HCT116 (cell line): ENCODE measurements at regions not wholly inside any gene's neighbourhood (a gene's known extent, or its start where the extent isn't known, plus 50 kb on each side); places are given as distances from the start of the nearest gene placed in this dataset.
A peak's percentile ranks its signal among the peaks of the same experiment; 100 is the strongest.

Source experiments
- ATAC-seq: fragments of 200-7000 bp; cut with Tn5 transposase; 2 replicates; pipeline ENCODE4 v1.9.1; 2020; ENCODE audit warnings: mild to moderate bottlenecking, moderate library complexity
- BruUV-seq: library from RNA; stranded (reverse); fragments of 400-500 nt; replicated peaks from 2 replicates; lab custom pipeline; 2021; lab: Mats Ljungman, UMichigan
- CTCF ChIA-PET: fragments of 300-600 bp; sonication (Branson Sonifier 250); formaldehyde crosslinking; loops from one replicate; lab custom pipeline; 2021; ENCODE audit warnings: antibody characterized with exemption; lab: Charles Lee
- POLR2A ChIA-PET: fragments of 300-600, 350-600 bp; sonication (Branson Sonifier 250); formaldehyde crosslinking; loops from one replicate; lab custom pipeline; 2021; ENCODE audit warnings: antibody characterized with exemption; lab: Charles Lee
- RAD21 ChIA-PET, 2 experiments: fragments of 300-600 bp; sonication (Branson Sonifier 250); formaldehyde crosslinking; loops; one replicate each; lab custom pipeline; 2023; ENCODE audit warnings: low total read pairs in 2 of 2; ENCODE audit not compliant: uncharacterized antibody in 2 of 2, unreplicated experiment in 2 of 2, low non-redundant PET in 1 of 2; lab: Charles Lee
- DNase-seq: peaks from one replicate; pipeline ENCODE4 v3.0.0-alpha.2; 2010; ENCODE audit warnings: low read depth, low spot score
- H2AFZ ChIP-seq: fragments of 200-600 bp; shearing (Covaris generic), sonication (generic); 2 replicates; pipeline ENCODE4 v1.6.1; 2017; ENCODE audit warnings: low read depth, mixed run types, mixed read lengths, antibody characterized with exemption, low read length; ENCODE audit not compliant: poor library complexity, severe bottlenecking
- H3K27ac ChIP-seq: 2 replicates; pipeline ENCODE4 v1.5.1; 2012; ENCODE audit warnings: low read depth, low read length
- H3K27me3 ChIP-seq: fragments of 200-600 bp; sonication (generic); 2 replicates; pipeline ENCODE4 v1.6.1; 2016; ENCODE audit warnings: mixed run types, low read length, mixed read lengths; ENCODE audit not compliant: insufficient read depth
- H3K36me3 ChIP-seq, 2 experiments: fragments of 200-500 bp in 1 of 2; fragments of 200-600 bp in 1 of 2; sonication (Bioruptor generic) in 1 of 2; sonication (generic) in 1 of 2; 2 replicates each; pipeline versions ENCODE4 v1.5.1 to v1.6.1; 2014 to 2016; ENCODE audit warnings: low read length in 2 of 2, inconsistent platforms in 1 of 2, mixed read lengths in 1 of 2, mixed run types in 1 of 2; ENCODE audit not compliant: insufficient read depth in 2 of 2, control insufficient read depth in 1 of 2
- H3K4me1 ChIP-seq, 2 experiments: fragments of 200-600 bp in 1 of 2; sonication (generic) in 1 of 2; 2 replicates each; pipeline versions ENCODE4 v1.5.1 to v1.6.1; 2012 to 2017; ENCODE audit warnings: low read length in 2 of 2, inconsistent platforms in 1 of 2, mild to moderate bottlenecking in 1 of 2, mixed read lengths in 1 of 2, mixed run types in 1 of 2, moderate library complexity in 1 of 2; ENCODE audit not compliant: insufficient read depth in 2 of 2, control insufficient read depth in 1 of 2
- H3K4me2 ChIP-seq: fragments of 200-600 bp; sonication (generic); 2 replicates; pipeline ENCODE4 v1.6.1; 2017; ENCODE audit warnings: mixed run types, low read length, mixed read lengths
- H3K4me3 ChIP-seq, 2 experiments: fragments of 200-600 bp in 1 of 2; sonication (generic) in 1 of 2; replicated peaks in 1 of 2; 2 replicates each; pipeline ENCODE4 v1.5.1; 2011 to 2016; ENCODE audit warnings: low read length in 2 of 2, control low read depth in 1 of 2, low read depth in 1 of 2, mild to moderate bottlenecking in 1 of 2, mixed read lengths in 1 of 2, mixed run types in 1 of 2
- H3K79me2 ChIP-seq: fragments of 200-600 bp; sonication (generic); 2 replicates; pipeline ENCODE4 v1.6.1; 2017; ENCODE audit warnings: mild to moderate bottlenecking, mixed run types, low read length, moderate library complexity, mixed read lengths; ENCODE audit not compliant: insufficient read depth
- H3K9ac ChIP-seq: fragments of 200-600 bp; sonication (generic); 2 replicates; pipeline ENCODE4 v1.6.1; 2016; ENCODE audit warnings: low read length, mixed read lengths
- H3K9me2 ChIP-seq: fragments of 200-600 bp; sonication (generic), shearing (Covaris generic); 2 replicates; pipeline ENCODE4 v1.6.1; 2017; ENCODE audit warnings: mixed run types, mild to moderate bottlenecking, moderate library complexity; ENCODE audit not compliant: insufficient read depth
- H3K9me3 ChIP-seq, 2 experiments: fragments of 200-500 bp in 1 of 2; fragments of 200-600 bp in 1 of 2; sonication (Bioruptor generic) in 1 of 2; sonication (generic) in 1 of 2; 2 replicates each; pipeline ENCODE4 v1.6.1; 2014 to 2017; ENCODE audit warnings: low read length in 2 of 2, mixed read lengths in 2 of 2, inconsistent platforms in 1 of 2, low read depth in 1 of 2, mild to moderate bottlenecking in 1 of 2, mixed run types in 1 of 2, moderate library complexity in 1 of 2; ENCODE audit not compliant: control insufficient read depth in 1 of 2, insufficient read depth in 1 of 2
- H4K20me1 ChIP-seq: fragments of 200-600 bp; sonication (generic), shearing (Covaris generic); 2 replicates; pipeline ENCODE4 v1.6.1; 2017; ENCODE audit warnings: mixed run types, mild to moderate bottlenecking, moderate library complexity; ENCODE audit not compliant: insufficient read depth
- CBX3 ChIP-seq: IDR thresholded peaks from 2 replicates; pipeline ENCODE4 v1.6.1; 2012; ENCODE audit warnings: low read depth
- CEBPB ChIP-seq: IDR thresholded peaks from 2 replicates; pipeline ENCODE4 v1.6.1; 2012; ENCODE audit warnings: low read depth
- ELF1 ChIP-seq: IDR thresholded peaks from 2 replicates; pipeline ENCODE4 v1.6.1; 2012; ENCODE audit warnings: low read depth, borderline replicate concordance
- POLR2A ChIP-seq: IDR thresholded peaks from 2 replicates; pipeline ENCODE4 v1.7.0; 2011; ENCODE audit warnings: borderline replicate concordance; ENCODE audit not compliant: insufficient read depth, insufficient read length; ENCODE audit errors: extremely low read depth
- SIN3A ChIP-seq: IDR thresholded peaks from 2 replicates; pipeline ENCODE4 v1.6.1; 2012; ENCODE audit warnings: low read depth
- YY1 ChIP-seq: IDR thresholded peaks from 2 replicates; pipeline ENCODE4 v1.6.1; 2011; ENCODE audit warnings: low read length, low read depth, moderate library complexity, mild to moderate bottlenecking; ENCODE audit not compliant: insufficient replicate concordance; ENCODE audit errors: extremely low read depth
- intact Hi-C: fragments of 100-400 bp; cut with micrococcal nuclease; formaldehyde crosslinking; loops from 2 replicates; pipeline ENCODE4 v1.10.0; 2022

DNA sequence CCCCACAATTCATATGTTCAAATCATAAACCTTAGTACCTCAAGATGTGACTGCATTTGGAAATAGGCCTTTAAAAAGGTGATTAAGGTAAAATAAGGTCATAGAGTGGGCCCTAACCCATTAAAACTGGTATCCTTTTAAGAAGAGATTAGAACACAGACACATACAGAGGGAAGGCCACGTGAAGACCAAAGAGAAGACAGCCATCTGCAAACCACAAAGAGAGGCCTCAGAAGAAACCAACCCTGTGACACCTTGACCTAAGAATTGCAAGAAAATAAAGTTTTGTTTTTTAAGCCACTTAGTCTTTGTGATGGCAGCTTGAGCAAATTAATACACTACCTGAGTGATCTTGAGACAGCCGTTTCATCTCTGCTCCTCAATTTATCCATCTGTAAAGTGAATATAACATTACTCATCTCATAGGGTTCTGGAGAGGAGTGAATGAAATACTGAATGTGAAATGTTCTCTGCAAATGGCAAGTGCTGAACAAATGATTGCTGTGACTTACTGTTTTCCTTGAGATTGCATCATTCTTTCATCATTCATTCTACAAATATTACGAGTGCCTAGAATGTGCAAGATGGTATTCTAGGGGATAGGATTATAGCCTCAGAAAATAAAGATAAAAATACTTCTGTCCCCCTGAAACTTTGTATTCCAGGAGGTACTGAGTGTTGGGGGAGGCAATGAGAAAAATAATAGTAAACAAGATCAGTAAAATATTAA is 222.0 kb upstream of the CDH13 start:
- CTCF ChIA-PET: no interaction called here
- ATAC-seq: no peak
- H3K36me3 ChIP-seq: no peaks in the 10 kb centered on the region
- TF ChIP-seq CEBPB (peak; percentile 49; the same call in 1 of the 2 replicates), YY1 (no peak)
- TF ChIP-seq, all 23 proteins: peak for 1
- peaks cover 14% of the 10 kb centered on the region; the same call in 1 of the 2 replicates for H3K27me3 ChIP-seq
- no peak overlapping the region for H3K4me3 ChIP-seq
- POLR2A ChIA-PET: no interaction called here
- no peaks in the 10 kb centered on the region for H3K9me2 ChIP-seq
- RAD21 ChIA-PET: no interaction called here
- no peak overlapping the region for H3K9ac ChIP-seq
- H3K79me2 ChIP-seq: no peaks in the 10 kb centered on the region
- no peak for DNase-seq
- no TSS peak for BruUV-seq
- no peaks in the 10 kb centered on the region for H3K4me1 ChIP-seq
- no peak overlapping the region for H3K27ac ChIP-seq
- no peak overlapping the region for H3K4me2 ChIP-seq
- H4K20me1 ChIP-seq: no peaks in the 10 kb centered on the region
- no peak overlapping the region for H2AFZ ChIP-seq
- no peaks in the 10 kb centered on the region for H3K9me3 ChIP-seq
- intact Hi-C loops: no loop called here

DNA sequence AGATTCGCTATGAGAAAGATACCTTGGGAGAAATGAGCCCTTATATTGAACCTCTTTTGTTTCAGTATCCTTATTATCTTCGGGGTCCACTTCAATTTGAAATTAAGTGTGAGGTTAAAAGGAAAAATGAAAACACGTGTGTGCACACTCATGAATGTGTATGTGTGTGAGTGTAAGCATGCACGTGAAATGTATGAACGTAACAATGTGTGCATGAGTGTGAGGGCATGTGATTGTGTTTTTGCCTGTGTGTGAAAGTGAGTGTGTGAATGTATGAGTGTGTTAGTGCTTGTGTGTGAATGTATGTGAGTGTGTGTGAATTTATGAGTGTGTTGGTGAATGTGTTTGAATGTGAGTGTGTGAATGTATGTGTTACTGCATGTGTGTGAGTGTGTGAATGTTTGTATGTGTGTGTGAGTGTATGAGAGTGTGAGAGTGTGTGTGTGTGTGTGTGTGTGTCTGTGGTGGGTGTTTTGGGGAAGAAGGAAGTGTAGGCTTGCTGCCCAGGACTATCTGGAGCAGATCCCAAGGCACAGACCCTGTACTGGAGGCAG is 224.0 kb upstream of the CDH13 start:
- H3K27ac ChIP-seq: no peak overlapping the region
- no peaks in the 10 kb centered on the region for H3K9me2 ChIP-seq
- H3K27me3 ChIP-seq: peaks cover 3% of the 10 kb centered on the region; the same call in 1 of the 2 replicates
- no peaks in the 10 kb centered on the region for H4K20me1 ChIP-seq
- no peak overlapping the region for H3K4me3 ChIP-seq
- intact Hi-C loops: no loop called here
- DNase-seq (no peak), ATAC-seq (no peak; the same call in 1 of the 2 replicates)
- H3K36me3 ChIP-seq: no peaks in the 10 kb centered on the region
- TF ChIP-seq ELF1: no peak
- no peak for TF ChIP-seq YY1
- TF ChIP-seq POLR2A: no peak
- no peak for TF ChIP-seq CBX3
- no peak for TF ChIP-seq SIN3A
- no TSS peak for BruUV-seq
- POLR2A ChIA-PET: no interaction called here
- H3K79me2 ChIP-seq: no peaks in the 10 kb centered on the region
- H3K4me1 ChIP-seq: no peaks in the 10 kb centered on the region
- no peak overlapping the region for H3K9ac ChIP-seq
- H3K4me2 ChIP-seq: no peak overlapping the region
- RAD21 ChIA-PET: no interaction called here
- no peak overlapping the region for H2AFZ ChIP-seq
- CTCF ChIA-PET: no interaction called here
- no peaks in the 10 kb centered on the region for H3K9me3 ChIP-seq
